ENCODE measurements at regions not wholly inside any gene's neighbourhood (a gene's known extent, or its start where the extent isn't known, plus 50 kb on each side); places are given as distances from the start of the nearest gene placed in this dataset.

DNA sequence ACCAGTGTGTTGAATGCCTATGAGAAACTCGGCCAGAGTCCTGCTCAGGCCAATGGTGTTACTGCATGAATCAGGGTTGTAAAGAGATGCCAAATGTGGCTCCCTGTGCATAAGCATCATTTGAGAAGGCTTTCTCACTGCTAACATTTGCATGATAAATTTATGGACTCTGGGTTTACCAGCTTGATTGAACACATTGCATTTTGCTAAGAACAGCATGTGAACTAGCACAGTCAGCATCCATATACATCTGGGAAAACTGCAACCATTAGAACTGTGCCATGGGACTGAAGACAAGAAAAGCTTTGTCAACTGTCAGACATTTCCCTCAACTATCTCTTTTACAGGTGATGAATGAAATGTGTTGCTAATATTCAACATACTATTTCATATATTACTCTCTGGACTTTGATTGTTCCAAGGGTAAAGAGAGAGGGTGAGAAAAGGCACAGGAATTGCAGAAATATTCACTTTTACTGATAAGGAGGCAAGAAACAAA lies 1427.4 kb upstream of the ADGRL3 start:
- no peak for TF ChIP-seq GATA3 (IDR thresholded peaks at IDR 0.05; ENCODE audit: low read depth, low read length)

DNA sequence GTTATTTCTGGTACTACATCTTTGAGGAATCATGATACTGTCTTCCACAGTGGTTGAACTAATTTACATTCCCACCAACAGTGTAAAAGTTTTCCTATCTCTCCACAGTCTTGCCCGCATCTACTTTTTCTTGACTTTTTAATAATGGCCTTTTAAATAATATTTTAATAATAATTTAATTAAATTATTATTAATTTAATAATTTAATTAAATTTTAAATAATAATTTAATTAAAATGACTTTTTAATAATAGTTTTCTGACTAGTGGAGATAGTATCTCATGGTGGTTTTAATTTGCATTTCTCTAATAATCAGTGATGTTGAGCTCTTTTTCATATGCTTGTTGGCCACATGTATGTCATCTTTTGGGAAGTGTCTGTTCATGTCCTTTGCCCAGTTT lies 1395.0 kb upstream of the ADGRL3 start:
- TF ChIP-seq GATA2 (IDR thresholded peaks at IDR 0.05; ENCODE audit: low read depth, low read length), result no peak
- no peak for TF ChIP-seq GATA3 (IDR thresholded peaks at IDR 0.05; ENCODE audit: low read depth, low read length)

DNA sequence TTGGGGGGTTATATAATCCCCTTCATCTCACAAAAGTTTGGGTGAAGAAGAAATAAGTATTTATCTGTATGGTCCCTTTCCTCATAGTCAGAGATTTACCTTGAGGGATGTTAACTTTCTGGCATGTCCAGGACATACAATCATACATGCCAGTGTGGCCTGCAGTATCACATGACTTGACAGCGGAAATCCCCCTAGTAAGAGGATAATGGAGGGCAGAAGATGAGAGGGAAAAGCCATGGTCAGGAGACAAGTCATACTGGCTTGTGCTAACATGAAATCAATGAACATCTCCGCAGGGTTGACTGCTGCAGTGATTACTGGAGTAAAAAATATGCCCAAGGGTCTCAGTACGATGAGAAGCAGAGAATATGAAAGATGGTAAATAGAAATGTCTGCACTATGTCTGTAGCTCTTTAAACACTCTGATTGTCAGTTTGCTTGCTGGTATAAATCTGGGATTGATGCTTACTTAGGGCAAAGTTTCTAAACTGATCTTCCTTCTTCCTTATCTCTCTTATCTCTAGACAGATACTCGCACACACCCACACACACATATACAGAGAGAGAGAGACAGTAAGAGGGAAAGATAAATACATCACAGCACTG lies 1385.6 kb upstream of the ADGRL3 start:
- TF ChIP-seq GATA3 (IDR thresholded peaks at IDR 0.05; ENCODE audit: low read depth, low read length), result no peak
- TF ChIP-seq GATA2 (IDR thresholded peaks at IDR 0.05; ENCODE audit: low read depth, low read length), result no peak

DNA sequence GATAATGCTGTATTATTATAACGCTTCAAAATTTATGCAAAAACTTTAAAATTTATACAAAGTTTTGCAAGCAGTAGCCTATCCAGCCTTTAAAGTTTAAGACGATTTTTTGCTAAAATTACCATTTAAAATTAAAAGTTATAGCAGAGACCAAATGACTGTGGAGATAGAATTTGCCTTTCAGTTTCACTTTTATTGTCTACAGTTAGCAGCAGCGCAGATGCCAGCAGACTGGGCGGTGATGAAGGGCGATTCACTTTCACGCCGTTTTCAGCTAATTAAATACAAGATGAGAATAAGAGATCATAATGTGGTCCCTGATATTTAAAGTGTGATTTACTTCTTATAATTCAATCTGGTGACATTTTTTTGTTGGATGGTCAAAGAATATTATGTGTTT lies 1381.5 kb upstream of the ADGRL3 start:
- TF ChIP-seq GATA3 (IDR thresholded peaks at IDR 0.05; ENCODE audit: low read depth, low read length) (no peak), GATA2 (IDR thresholded peaks at IDR 0.05; ENCODE audit: low read depth, low read length) (no peak)

DNA sequence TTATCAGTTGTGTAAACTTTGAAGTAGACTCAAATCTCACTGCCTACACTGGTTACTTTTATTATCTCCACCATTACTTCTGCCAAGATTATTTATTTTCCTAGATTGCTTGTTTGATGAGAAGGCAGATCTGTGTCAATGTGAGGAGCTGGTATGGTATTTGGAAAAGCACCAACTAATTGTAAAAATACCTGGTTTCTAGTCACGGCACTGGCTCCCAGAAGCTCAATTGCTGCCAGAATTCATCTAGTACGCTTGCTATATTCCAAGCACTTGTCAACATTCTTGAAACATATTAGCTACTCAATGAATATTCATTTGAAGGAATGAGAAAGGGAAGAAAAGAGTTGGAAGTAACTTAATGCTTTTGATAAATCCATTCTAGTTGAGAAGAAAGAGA lies 1376.8 kb upstream of the ADGRL3 start:
- TF ChIP-seq GATA3 (IDR thresholded peaks at IDR 0.05; ENCODE audit: low read depth, low read length), result no peak
- no peak for TF ChIP-seq GATA2 (IDR thresholded peaks at IDR 0.05; ENCODE audit: low read depth, low read length)

DNA sequence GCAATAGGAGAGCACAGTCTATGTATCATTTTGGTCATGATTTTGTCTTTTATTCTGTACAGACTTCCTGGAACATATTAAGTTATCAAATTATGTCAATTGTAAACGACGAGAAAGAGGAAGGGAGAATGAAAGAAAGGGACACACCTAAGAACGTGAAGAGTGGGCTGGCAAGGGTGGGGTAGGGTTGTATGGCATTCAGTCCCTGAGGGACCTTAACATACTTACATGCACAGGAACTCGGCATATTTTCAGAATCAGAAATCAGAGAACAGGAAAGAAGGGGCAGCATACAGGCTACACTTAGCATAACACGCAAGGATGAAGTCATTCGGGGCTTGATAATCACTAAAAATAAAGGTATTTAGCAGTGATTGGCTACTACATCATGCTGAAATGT lies 1375.0 kb upstream of the ADGRL3 start:
- TF ChIP-seq GATA3 (IDR thresholded peaks at IDR 0.05; ENCODE audit: low read depth, low read length), result no peak
- no peak for TF ChIP-seq GATA2 (IDR thresholded peaks at IDR 0.05; ENCODE audit: low read depth, low read length)

DNA sequence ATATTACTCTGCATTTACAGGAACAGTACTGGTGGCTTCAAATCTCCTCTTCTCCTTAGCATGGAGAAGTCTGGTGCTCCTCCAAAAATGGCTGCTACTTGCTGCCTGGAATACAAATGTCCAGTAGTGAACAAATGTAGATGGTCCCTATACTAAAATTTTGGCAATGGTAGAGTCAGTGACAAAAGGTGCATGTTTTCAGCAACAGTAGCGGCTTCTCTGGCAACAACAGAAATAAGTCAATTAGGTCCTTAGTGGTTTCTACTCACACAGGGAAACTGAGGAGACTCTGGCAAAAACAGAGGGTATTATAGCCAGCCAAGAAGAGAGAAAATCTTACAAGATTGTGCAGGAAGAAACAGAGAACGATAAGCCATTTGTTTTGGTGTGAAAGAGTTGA lies 1368.4 kb upstream of the ADGRL3 start:
- TF ChIP-seq GATA2 (IDR thresholded peaks at IDR 0.05; ENCODE audit: low read depth, low read length) (no peak), GATA3 (IDR thresholded peaks at IDR 0.05; ENCODE audit: low read depth, low read length) (no peak)

DNA sequence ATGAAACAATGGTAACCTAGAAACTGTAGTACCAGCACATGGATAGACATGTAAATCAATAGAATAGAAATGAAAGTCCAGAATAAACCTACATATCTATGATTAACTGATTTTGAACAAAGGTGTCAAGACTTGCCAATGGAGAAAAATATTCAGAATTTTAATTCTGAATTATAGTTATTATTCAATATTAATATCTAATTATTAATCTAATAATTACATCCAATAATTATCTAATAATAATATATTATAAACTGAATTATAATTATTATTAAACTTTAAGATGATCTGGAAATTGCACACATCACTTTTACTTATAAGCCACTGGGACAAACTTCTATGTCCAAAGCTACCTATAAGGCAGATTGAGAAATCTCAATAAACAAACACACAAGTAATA lies 1365.2 kb upstream of the ADGRL3 start:
- no peak for TF ChIP-seq GATA2 (IDR thresholded peaks at IDR 0.05; ENCODE audit: low read depth, low read length)
- TF ChIP-seq GATA3 (IDR thresholded peaks at IDR 0.05; ENCODE audit: low read depth, low read length), result no peak

DNA sequence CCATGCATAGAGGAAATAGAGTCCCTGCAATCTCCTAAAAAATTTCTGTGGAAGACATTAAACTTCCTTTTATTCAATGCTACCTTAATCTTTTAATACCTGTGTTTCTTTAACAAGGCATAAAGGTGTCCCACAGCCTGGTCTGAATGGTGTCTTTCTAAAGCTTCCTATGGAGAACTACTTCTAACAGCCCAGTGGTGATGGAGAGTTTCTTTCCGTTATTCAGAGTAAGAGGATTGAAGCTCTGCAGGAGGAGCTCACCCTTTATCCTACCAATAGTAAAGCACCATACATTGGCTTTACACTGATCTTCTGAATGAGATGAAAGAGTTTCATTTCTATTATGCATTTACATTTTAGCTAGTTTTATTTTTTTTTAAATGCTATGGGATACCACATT lies 1362.4 kb upstream of the ADGRL3 start:
- TF ChIP-seq GATA3 (IDR thresholded peaks at IDR 0.05; ENCODE audit: low read depth, low read length), result no peak
- no peak for TF ChIP-seq GATA2 (IDR thresholded peaks at IDR 0.05; ENCODE audit: low read depth, low read length)

DNA sequence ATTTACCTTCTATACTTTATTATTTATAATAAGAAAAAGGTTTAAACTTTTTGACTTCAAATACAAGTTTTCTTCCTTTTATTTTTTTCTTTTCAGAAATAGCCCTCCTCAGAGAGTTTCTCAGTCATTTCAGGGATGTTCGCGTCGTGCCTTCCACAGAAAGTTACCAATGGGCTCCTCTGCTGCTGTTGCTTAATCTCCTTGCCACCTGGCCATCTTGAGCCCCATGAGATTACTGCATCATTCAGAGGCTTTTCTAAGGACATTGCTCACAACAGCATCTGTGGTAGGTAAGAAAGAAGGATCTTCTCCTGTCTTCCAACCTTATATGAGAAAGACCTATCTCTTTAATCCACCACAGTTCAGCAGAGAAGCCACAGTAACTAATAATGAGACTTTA lies 1361.9 kb upstream of the ADGRL3 start:
- TF ChIP-seq GATA2 (IDR thresholded peaks at IDR 0.05; ENCODE audit: low read depth, low read length) (no peak), GATA3 (IDR thresholded peaks at IDR 0.05; ENCODE audit: low read depth, low read length) (no peak)

DNA sequence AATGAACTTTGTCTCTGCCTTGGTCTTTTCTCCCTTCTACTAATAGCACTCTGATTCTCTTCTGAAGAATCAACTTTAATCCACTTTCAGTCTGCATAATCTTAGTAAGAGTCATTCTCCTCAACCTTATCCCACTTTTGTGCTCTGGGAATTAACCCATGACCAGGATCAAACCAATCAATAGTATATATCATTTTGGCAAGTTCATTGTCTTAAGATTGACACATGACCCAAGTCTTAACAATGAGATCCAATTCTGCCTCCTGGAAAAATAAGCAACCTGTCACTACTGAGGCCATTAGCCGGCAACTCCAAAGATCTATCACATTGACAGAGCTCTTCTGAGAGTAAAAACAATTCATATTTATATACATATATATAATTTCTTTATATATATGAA lies 1358.4 kb upstream of the ADGRL3 start:
- no peak for TF ChIP-seq GATA2 (IDR thresholded peaks at IDR 0.05; ENCODE audit: low read depth, low read length)
- no peak for TF ChIP-seq GATA3 (IDR thresholded peaks at IDR 0.05; ENCODE audit: low read depth, low read length)

DNA sequence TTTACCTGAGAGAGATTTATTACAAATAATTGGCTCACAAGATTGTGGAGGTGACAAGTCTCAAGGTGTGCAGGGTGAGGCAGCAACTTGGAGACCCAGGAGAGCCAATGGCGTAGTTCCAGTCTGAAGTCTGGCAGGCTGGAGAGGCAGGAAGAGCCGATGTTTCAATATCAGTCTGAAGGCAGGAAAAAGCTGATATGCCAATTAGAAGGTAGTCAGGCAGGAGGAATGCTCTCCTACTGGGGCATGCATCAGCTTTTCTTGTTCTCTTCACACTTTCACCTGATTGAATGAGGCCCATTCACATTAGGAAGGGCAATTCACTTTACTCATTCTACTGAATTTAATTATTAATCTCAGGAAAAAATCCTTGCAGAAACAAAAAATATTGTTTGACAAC lies 1351.7 kb upstream of the ADGRL3 start:
- TF ChIP-seq GATA3 (IDR thresholded peaks at IDR 0.05; ENCODE audit: low read depth, low read length), result no peak
- TF ChIP-seq GATA2 (IDR thresholded peaks at IDR 0.05; ENCODE audit: low read depth, low read length), result no peak

DNA sequence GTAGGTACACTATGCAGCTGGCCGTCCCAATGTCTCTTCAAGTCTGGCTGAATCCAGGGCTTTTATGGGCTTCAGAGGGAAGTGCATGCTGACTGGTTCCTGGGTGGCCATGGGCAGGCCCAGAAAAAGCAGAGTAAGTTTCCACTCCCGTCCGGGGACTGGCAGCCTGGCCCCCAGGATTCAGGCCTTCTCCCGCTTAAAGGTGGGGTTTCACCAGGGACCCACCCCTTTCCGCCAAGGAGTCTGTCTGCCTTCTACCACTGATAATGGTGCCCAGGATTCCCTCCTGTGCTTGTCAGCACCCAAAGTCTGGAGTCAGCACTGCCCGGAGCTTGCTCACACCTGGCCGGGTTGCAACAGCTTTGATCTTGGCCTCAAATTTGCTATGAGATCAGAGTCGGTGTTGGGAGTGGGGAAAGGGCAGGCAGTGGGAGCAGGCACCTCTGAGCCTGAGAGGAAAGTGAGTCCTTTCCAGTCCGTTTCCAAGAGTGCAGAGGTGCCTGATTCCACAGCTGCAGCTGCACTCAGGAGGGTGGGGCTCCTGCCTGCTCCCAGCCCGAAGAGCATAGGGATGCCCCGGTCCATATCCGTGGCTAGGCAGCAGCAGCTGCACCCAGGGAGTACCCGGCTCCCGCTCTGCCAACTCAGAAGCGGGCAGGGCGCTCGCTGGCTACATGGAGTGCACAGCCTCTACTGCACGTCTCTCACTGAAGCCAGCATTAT lies 1344.3 kb upstream of the ADGRL3 start:
- TF ChIP-seq GATA3 (IDR thresholded peaks at IDR 0.05; ENCODE audit: low read depth, low read length), result no peak
- no peak for TF ChIP-seq GATA2 (IDR thresholded peaks at IDR 0.05; ENCODE audit: low read depth, low read length)

DNA sequence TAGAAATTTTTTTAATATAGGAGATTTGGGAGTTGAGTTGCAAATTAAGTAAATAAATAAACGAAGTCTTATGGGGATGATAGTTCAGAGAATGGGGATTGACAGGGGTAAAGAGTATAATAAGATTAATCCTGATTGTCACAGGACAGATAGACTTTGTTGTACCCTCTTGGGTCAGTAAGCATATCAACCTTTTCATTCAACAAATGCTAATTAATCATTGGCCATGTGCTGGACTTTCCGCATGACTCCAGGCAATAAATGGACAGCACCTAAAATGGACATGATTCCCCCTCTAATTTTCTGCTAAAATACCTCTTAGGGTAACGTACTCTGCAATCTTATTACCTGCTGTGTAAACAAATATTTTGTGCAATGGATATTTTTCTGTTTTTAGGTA lies 1331.1 kb upstream of the ADGRL3 start:
- TF ChIP-seq GATA3 (IDR thresholded peaks at IDR 0.05; ENCODE audit: low read depth, low read length), result no peak
- no peak for TF ChIP-seq GATA2 (IDR thresholded peaks at IDR 0.05; ENCODE audit: low read depth, low read length)

DNA sequence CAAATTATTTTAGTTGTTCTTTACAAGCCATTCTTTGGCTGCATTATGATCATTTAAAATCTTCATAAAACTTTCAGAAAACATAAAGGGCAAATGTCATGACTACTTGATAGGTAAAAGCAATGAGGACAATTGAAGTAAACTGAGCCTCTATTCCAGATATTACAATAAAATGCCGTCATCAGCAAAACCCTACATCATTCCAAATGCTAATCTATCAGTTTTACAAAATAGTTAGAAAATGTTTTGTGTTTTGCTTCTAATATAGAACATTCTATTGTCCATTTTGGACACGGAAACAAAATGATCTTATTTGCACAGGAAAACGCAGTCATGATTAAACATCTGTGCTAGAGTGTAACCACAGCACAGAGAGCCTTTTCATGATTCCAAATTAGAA lies 1330.6 kb upstream of the ADGRL3 start:
- TF ChIP-seq GATA3 (IDR thresholded peaks at IDR 0.05; ENCODE audit: low read depth, low read length), result no peak
- no peak for TF ChIP-seq GATA2 (IDR thresholded peaks at IDR 0.05; ENCODE audit: low read depth, low read length)
